GM18507 (cell line): ENCODE measurements at regions not wholly inside any gene's neighbourhood (a gene's known extent, or its start where the extent isn't known, plus 50 kb on each side); places are given as distances from the start of the nearest gene placed in this dataset.

Source experiments
- DNase-seq: peaks from one replicate; pipeline ENCODE4 v3.0.0; 2011; ENCODE audit warnings: low read depth; ENCODE audit not compliant: insufficient read length; ENCODE audit errors: extremely low spot score
- FAIRE-seq: peaks from 2 replicates; lab custom pipeline; 2011; peaks lifted over from hg19 to GRCh38; lab: Jason Lieb, UNC

GRCh38 chr13:82947191-82947621 lies 935.1 kb downstream of the SLITRK1 start:
- DNase-seq = no peak
- FAIRE-seq = no peak

GRCh38 chr13:82938644-82939043 lies 943.6 kb downstream of the SLITRK1 start:
- DNase-seq (no peak), FAIRE-seq (no peak)

GRCh38 chr13:82934000-82934399 lies 948.3 kb downstream of the SLITRK1 start:
- DNase-seq (no peak), FAIRE-seq (no peak)

- DNase-seq (no peak), FAIRE-seq (no peak)
Observed at GRCh38 chr13:82925114-82925513, 957.2 kb downstream of the SLITRK1 start.

- FAIRE-seq = no peak
Observed at GRCh38 chr13:82917984-82918383, 964.3 kb downstream of the SLITRK1 start.

GRCh38 chr13:82912564-82912963 lies 969.7 kb downstream of the SLITRK1 start:
- no peak for DNase-seq
- FAIRE-seq = no peak

More at GRCh38 chr13:82917984-82918383, 964.3 kb downstream of the SLITRK1 start:
- no peak for DNase-seq

GRCh38 chr13:82905071-82905470 lies 977.2 kb downstream of the SLITRK1 start:
- no peak for FAIRE-seq
- DNase-seq = no peak

- FAIRE-seq (no peak), DNase-seq (no peak)
Observed at GRCh38 chr13:82900453-82900852, 981.8 kb downstream of the SLITRK1 start.

- FAIRE-seq (no peak), DNase-seq (no peak)
Observed at GRCh38 chr13:82898586-82898985, 983.7 kb downstream of the SLITRK1 start.

GRCh38 chr13:82879921-82880320 lies 1002.4 kb downstream of the SLITRK1 start:
- FAIRE-seq = no peak
- no peak for DNase-seq

- DNase-seq (no peak), FAIRE-seq (no peak)
Observed at GRCh38 chr13:82878536-82878935, 1003.7 kb downstream of the SLITRK1 start.

- FAIRE-seq (no peak), DNase-seq (no peak)
Observed at GRCh38 chr13:82867284-82867683, 1015.0 kb downstream of the SLITRK1 start.

- no peak for FAIRE-seq
- no peak for DNase-seq
Observed at GRCh38 chr13:82850644-82851043, 1031.6 kb downstream of the SLITRK1 start.

GRCh38 chr13:82848766-82849165 lies 1033.5 kb downstream of the SLITRK1 start:
- FAIRE-seq (no peak), DNase-seq (no peak)

- DNase-seq (no peak), FAIRE-seq (no peak)
Observed at GRCh38 chr13:82847595-82847994, 1034.7 kb downstream of the SLITRK1 start.

GRCh38 chr13:82833923-82834322 lies 1048.4 kb downstream of the SLITRK1 start:
- DNase-seq = no peak
- no peak for FAIRE-seq

GRCh38 chr13:82829040-82829439 lies 1053.2 kb downstream of the SLITRK1 start:
- FAIRE-seq = no peak
- no peak for DNase-seq

- FAIRE-seq (no peak), DNase-seq (no peak)
Observed at GRCh38 chr13:82827724-82828123, 1054.5 kb downstream of the SLITRK1 start.

GRCh38 chr13:82822935-82823334 lies 1059.3 kb downstream of the SLITRK1 start:
- DNase-seq (no peak), FAIRE-seq (no peak)

GRCh38 chr13:82817133-82817532 lies 1065.1 kb downstream of the SLITRK1 start:
- DNase-seq = no peak
- no peak for FAIRE-seq

- FAIRE-seq (no peak), DNase-seq (no peak)
Observed at GRCh38 chr13:82815791-82816190, 1066.5 kb downstream of the SLITRK1 start.

GRCh38 chr13:82803341-82803740 lies 1078.9 kb downstream of the SLITRK1 start:
- FAIRE-seq (no peak), DNase-seq (no peak)
